HepG2 (cell line): ENCODE measurements at regions not wholly inside any gene's neighbourhood (a gene's known extent, or its start where the extent isn't known, plus 50 kb on each side); places are given as distances from the start of the nearest gene placed in this dataset.

Experiments used
- BCL6 ChIP-seq: IDR thresholded peaks from 2 replicates; pipeline ENCODE4 v1.6.1; 2016; ENCODE audit warnings: missing genetic modification reagents, missing compliant biosample characterization
- CEBPG ChIP-seq: IDR thresholded peaks from 2 replicates; pipeline ENCODE4 v1.6.1; 2016
- DPF2 ChIP-seq: sonication (generic); formaldehyde crosslinking; IDR thresholded peaks from 2 replicates; pipeline ENCODE4 v1.4.0; 2020; ENCODE audit warnings: mild to moderate bottlenecking, low read depth, missing genetic modification reagents, borderline replicate concordance
- NR2F6 ChIP-seq, 2 experiments: IDR thresholded peaks; 2 replicates each; pipeline ENCODE4 v1.6.1; 2016; ENCODE audit warnings: antibody characterized with exemption in 1 of 2, mild to moderate bottlenecking in 1 of 2
- RARA ChIP-seq: IDR thresholded peaks from 2 replicates; pipeline ENCODE4 v1.6.1; 2016; ENCODE audit warnings: missing genetic modification reagents, missing compliant biosample characterization
- RFX1 ChIP-seq: fragments of 450-650 bp; IDR thresholded peaks from 2 replicates; pipeline ENCODE4 v1.6.1; 2017
- SALL2 ChIP-seq: sonication (generic); formaldehyde crosslinking; IDR thresholded peaks from 2 replicates; pipeline ENCODE4 v1.8.1; 2023; ENCODE audit warnings: mild to moderate bottlenecking, missing genetic modification reagents, inconsistent platforms
- SATB2 ChIP-seq: sonication (generic); formaldehyde crosslinking; IDR thresholded peaks from 2 replicates; pipeline ENCODE4 v1.5.0; 2020; ENCODE audit warnings: missing genetic modification reagents
- ZNF12 ChIP-seq: sonication (generic); formaldehyde crosslinking; IDR thresholded peaks from 2 replicates; pipeline ENCODE4 v1.5.0; 2020; ENCODE audit warnings: missing genetic modification reagents
- ZNF205 ChIP-seq: IDR thresholded peaks from 2 replicates; pipeline ENCODE4 v1.6.1; 2018; ENCODE audit warnings: missing biosample characterization, missing genetic modification reagents
- ZNF460 ChIP-seq: sonication (generic); formaldehyde crosslinking; IDR thresholded peaks from 2 replicates; pipeline ENCODE4 v1.5.1; 2020; ENCODE audit warnings: missing genetic modification reagents, mild to moderate bottlenecking, borderline replicate concordance
- ZNF484 ChIP-seq: sonication (generic); formaldehyde crosslinking; IDR thresholded peaks from 2 replicates; pipeline ENCODE4 v1.5.1; 2020; ENCODE audit warnings: mild to moderate bottlenecking, low read depth, missing genetic modification reagents, borderline replicate concordance
- ZNF850 ChIP-seq: sonication (generic); formaldehyde crosslinking; conservative IDR thresholded peaks from 2 replicates; pipeline ENCODE4 v1.9.0; 2021; ENCODE audit warnings: mild to moderate bottlenecking, missing genetic modification reagents
- ZSCAN21 ChIP-seq: sonication (generic); formaldehyde crosslinking; IDR thresholded peaks from 2 replicates; pipeline ENCODE4 v1.8.0; 2022; ENCODE audit warnings: mild to moderate bottlenecking, missing genetic modification reagents, moderate library complexity, borderline replicate concordance
- TF ChIP-seq, protein P1 (sequence below): sonication (generic); formaldehyde crosslinking; conservative IDR thresholded peaks from 2 replicates; pipeline ENCODE4 v1.8.0; 2022; ENCODE audit warnings: mild to moderate bottlenecking, moderate library complexity, missing genetic modification reagents
- TF ChIP-seq, protein P2 (sequence below): IDR thresholded peaks from 2 replicates; pipeline ENCODE4 v1.6.1; 2016; ENCODE audit warnings: low read depth, borderline replicate concordance
- TF ChIP-seq, protein P3 (sequence below): sonication (generic); formaldehyde crosslinking; IDR thresholded peaks from 2 replicates; pipeline ENCODE4 v1.5.0; 2020; ENCODE audit warnings: mild to moderate bottlenecking, missing genetic modification reagents, borderline replicate concordance
- TF ChIP-seq, protein P4 (sequence below): sonication (generic); formaldehyde crosslinking; IDR thresholded peaks from 2 replicates; pipeline ENCODE4 v1.8.0; 2022; ENCODE audit warnings: mild to moderate bottlenecking, missing genetic modification reagents; ENCODE audit not compliant: insufficient replicate concordance
- TF ChIP-seq, protein P5 (sequence below): sonication (generic); formaldehyde crosslinking; IDR thresholded peaks from 2 replicates; pipeline ENCODE4 v1.4.0; 2020; ENCODE audit warnings: missing genetic modification reagents
- TF ChIP-seq, protein P6 (sequence below): sonication (generic); formaldehyde crosslinking; IDR thresholded peaks from 2 replicates; pipeline ENCODE4 v1.8.0; 2022; ENCODE audit warnings: missing genetic modification reagents, mild to moderate bottlenecking, inconsistent platforms, borderline replicate concordance

DNA sequence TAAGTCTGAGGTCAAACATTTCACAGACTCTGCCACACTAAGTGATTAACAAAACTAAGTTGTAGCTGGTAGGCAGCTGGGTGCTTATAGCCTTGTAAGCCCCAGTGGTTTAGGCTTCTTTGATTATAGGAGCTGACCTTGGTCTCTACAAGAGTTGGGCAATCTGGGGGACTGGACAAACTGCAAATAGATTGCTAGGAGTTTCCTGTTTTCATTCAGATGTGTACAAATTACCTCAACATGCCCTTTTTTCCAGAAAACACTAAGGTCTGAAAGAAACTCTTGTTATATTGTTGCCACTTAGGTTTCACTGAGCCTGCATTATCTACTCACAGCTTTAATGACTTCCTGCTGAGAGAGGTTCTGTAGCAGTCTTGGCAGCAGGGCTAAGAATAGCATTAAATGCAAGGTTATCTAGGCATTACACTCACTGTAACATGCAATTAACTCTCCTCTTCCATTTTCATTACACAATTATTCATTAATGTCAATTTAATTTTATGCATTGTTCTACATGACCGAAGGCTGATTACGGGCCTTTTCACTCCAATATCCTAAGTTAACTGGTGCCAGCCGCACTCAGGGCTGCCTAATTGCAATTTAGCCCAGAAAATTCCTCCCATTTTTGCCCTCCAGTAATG is 314.0 kb downstream of the LMO4 start (continued):
- peak; percentile 69; the same call in 1 of the 2 replicates for TF ChIP-seq ZNF205 (CRISPR knock-in tag)
- no peak for TF ChIP-seq ZNF484 (CRISPR knock-in tag)
- peak; percentile 72 for TF ChIP-seq NR2F6 (IDR thresholded peaks at IDR 0.05)
- TF ChIP-seq NR2F6 (CRISPR knock-in tag; IDR thresholded peaks at IDR 0.05): peak; percentile 55
- TF ChIP-seq, protein P1, sequence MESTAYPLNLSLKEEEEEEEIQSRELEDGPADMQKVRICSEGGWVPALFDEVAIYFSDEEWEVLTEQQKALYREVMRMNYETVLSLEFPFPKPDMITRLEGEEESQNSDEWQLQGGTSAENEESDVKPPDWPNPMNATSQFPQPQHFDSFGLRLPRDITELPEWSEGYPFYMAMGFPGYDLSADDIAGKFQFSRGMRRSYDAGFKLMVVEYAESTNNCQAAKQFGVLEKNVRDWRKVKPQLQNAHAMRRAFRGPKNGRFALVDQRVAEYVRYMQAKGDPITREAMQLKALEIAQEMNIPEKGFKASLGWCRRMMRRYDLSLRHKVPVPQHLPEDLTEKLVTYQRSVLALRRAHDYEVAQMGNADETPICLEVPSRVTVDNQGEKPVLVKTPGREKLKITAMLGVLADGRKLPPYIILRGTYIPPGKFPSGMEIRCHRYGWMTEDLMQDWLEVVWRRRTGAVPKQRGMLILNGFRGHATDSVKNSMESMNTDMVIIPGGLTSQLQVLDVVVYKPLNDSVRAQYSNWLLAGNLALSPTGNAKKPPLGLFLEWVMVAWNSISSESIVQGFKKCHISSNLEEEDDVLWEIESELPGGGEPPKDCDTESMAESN (CRISPR knock-in tag): peak; percentile 26; the same call in 1 of the 2 replicates
- TF ChIP-seq CEBPG (CRISPR knock-in tag): peak; percentile 93
- TF ChIP-seq ZSCAN21 (CRISPR knock-in tag): peak; percentile 69; the same call in 1 of the 2 replicates
- TF ChIP-seq SATB2 (CRISPR knock-in tag): 0 out of 2 replicates have a peak, but pooled peaks have one; percentile 27
- no peak for TF ChIP-seq ZNF460
- no peak for TF ChIP-seq RFX1
- TF ChIP-seq, protein P2, sequence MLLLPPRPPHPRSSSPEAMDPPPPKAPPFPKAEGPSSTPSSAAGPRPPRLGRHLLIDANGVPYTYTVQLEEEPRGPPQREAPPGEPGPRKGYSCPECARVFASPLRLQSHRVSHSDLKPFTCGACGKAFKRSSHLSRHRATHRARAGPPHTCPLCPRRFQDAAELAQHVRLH: peak; percentile 61; the same call in 1 of the 2 replicates
- TF ChIP-seq, protein P3, sequence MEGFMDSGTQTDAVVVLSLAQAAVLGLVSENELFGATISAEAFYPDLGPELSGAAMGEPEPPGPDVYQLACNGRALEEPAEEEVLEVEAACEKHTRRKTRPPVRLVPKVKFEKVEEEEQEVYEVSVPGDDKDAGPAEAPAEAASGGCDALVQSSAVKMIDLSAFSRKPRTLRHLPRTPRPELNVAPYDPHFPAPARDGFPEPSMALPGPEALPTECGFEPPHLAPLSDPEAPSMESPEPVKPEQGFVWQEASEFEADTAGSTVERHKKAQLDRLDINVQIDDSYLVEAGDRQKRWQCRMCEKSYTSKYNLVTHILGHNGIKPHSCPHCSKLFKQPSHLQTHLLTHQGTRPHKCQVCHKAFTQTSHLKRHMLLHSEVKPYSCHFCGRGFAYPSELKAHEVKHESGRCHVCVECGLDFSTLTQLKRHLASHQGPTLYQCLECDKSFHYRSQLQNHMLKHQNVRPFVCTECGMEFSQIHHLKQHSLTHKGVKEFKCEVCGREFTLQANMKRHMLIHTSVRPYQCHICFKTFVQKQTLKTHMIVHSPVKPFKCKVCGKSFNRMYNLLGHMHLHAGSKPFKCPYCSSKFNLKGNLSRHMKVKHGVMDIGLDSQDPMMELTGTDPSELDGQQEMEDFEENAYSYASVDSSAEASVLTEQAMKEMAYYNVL: peak; percentile 74; the same call in 1 of the 2 replicates
- TF ChIP-seq, protein P4, sequence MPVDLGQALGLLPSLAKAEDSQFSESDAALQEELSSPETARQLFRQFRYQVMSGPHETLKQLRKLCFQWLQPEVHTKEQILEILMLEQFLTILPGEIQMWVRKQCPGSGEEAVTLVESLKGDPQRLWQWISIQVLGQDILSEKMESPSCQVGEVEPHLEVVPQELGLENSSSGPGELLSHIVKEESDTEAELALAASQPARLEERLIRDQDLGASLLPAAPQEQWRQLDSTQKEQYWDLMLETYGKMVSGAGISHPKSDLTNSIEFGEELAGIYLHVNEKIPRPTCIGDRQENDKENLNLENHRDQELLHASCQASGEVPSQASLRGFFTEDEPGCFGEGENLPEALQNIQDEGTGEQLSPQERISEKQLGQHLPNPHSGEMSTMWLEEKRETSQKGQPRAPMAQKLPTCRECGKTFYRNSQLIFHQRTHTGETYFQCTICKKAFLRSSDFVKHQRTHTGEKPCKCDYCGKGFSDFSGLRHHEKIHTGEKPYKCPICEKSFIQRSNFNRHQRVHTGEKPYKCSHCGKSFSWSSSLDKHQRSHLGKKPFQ (CRISPR knock-in tag): peak; percentile 42
- peak; percentile 15; the same call in 1 of the 2 replicates for TF ChIP-seq ZNF12 (CRISPR knock-in tag)
- no peak for TF ChIP-seq ZNF850 (CRISPR knock-in tag)
- TF ChIP-seq, protein P5, sequence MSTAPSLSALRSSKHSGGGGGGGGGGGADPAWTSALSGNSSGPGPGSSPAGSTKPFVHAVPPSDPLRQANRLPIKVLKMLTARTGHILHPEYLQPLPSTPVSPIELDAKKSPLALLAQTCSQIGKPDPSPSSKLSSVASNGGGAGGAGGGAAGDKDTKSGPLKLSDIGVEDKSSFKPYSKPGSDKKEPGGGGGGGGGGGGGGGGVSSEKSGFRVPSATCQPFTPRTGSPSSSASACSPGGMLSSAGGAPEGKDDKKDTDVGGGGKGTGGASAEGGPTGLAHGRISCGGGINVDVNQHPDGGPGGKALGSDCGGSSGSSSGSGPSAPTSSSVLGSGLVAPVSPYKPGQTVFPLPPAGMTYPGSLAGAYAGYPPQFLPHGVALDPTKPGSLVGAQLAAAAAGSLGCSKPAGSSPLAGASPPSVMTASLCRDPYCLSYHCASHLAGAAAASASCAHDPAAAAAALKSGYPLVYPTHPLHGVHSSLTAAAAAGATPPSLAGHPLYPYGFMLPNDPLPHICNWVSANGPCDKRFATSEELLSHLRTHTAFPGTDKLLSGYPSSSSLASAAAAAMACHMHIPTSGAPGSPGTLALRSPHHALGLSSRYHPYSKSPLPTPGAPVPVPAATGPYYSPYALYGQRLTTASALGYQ (CRISPR knock-in tag): peak; percentile 93
- TF ChIP-seq, protein P6, sequence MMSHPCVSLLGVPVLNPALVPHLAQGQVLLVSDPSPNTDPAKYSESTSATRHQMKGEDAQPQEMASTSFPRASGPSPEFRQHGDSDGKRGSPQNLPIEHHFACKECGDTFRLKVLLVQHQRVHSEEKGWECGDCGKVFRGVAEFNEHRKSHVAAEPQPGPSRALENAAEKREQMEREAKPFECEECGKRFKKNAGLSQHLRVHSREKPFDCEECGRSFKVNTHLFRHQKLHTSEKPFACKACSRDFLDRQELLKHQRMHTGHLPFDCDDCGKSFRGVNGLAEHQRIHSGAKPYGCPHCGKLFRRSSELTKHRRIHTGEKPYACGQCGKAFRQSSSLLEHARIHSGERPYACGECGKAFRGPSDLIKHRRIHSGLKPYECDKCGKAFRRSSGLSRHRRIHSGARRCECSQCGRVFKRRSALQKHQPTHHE (CRISPR knock-in tag): peak; percentile 61; the same call in 1 of the 2 replicates
- peak; percentile 82 for TF ChIP-seq RARA
- peak; percentile 56; the same call in 1 of the 2 replicates for TF ChIP-seq SALL2
- TF ChIP-seq DPF2: peak; percentile 76; the same call in 1 of the 2 replicates
- peak; percentile 76 for TF ChIP-seq BCL6 (CRISPR knock-in tag)
